DND-41 (cell line): ENCODE measurements at regions not wholly inside any gene's neighbourhood (a gene's known extent, or its start where the extent isn't known, plus 50 kb on each side); places are given as distances from the start of the nearest gene placed in this dataset.

ENCODE experiments used
- ATAC-seq: fragments of 200-7000 bp; cut with Tn5 transposase; 3 replicates; pipeline ENCODE4 v1.9.1; 2021; ENCODE audit warnings: low read depth; ENCODE audit not compliant: insufficient read depth
- DNase-seq: peaks from one replicate; pipeline ENCODE4 v3.0.0-alpha.2; 2020
- H2AFZ ChIP-seq: 2 replicates; pipeline ENCODE4 v1.6.0; 2012; ENCODE audit warnings: low read depth, low read length
- H3K27ac ChIP-seq: 2 replicates; pipeline ENCODE4 v1.5.1; 2012; ENCODE audit warnings: low read length, inconsistent platforms
- H3K27me3 ChIP-seq: fragments of 200-600 bp; sonication (generic); 2 replicates; pipeline ENCODE4 v1.6.0; 2012; ENCODE audit warnings: low read length, mild to moderate bottlenecking, inconsistent platforms; ENCODE audit not compliant: insufficient read depth, poor library complexity
- H3K36me3 ChIP-seq: 2 replicates; pipeline ENCODE4 v1.5.1; 2012; ENCODE audit warnings: low read length, inconsistent platforms; ENCODE audit not compliant: insufficient read depth
- H3K4me1 ChIP-seq: 2 replicates; pipeline ENCODE4 v1.5.1; 2012; ENCODE audit warnings: mild to moderate bottlenecking, low read length; ENCODE audit not compliant: insufficient read depth
- H3K4me2 ChIP-seq: 2 replicates; pipeline ENCODE4 v1.6.0; 2012; ENCODE audit warnings: mild to moderate bottlenecking, moderate library complexity, low read length, inconsistent platforms; ENCODE audit not compliant: insufficient read depth
- H3K4me3 ChIP-seq, 2 experiments: fragments of 200-600 bp in 1 of 2; shearing (Covaris generic) in 1 of 2; 2 replicates each; pipeline ENCODE4 v1.5.1; 2012 to 2016; ENCODE audit warnings: inconsistent platforms in 2 of 2, low read length in 2 of 2, mild to moderate bottlenecking in 2 of 2, low read depth in 1 of 2, moderate library complexity in 1 of 2
- H3K79me2 ChIP-seq: 2 replicates; pipeline ENCODE4 v1.6.0; 2012; ENCODE audit warnings: low read length, inconsistent platforms; ENCODE audit not compliant: insufficient read depth
- H3K9ac ChIP-seq: 2 replicates; pipeline ENCODE4 v1.6.0; 2012; ENCODE audit warnings: low read depth, mild to moderate bottlenecking, inconsistent platforms, low read length, moderate library complexity
- H3K9me3 ChIP-seq: 2 replicates; pipeline ENCODE4 v1.5.1; 2012; ENCODE audit warnings: low read length, moderate library complexity, mild to moderate bottlenecking, inconsistent platforms; ENCODE audit not compliant: insufficient read depth, severe bottlenecking
- H4K20me1 ChIP-seq: 2 replicates; pipeline ENCODE4 v1.6.0; 2012; ENCODE audit warnings: low read length; ENCODE audit not compliant: insufficient read depth
- CTCF ChIP-seq: IDR thresholded peaks from 2 replicates; pipeline ENCODE4 v1.5.1; 2012; ENCODE audit warnings: borderline replicate concordance, low read length, moderate library complexity, mild to moderate bottlenecking; ENCODE audit not compliant: poor library complexity, severe bottlenecking; ENCODE audit errors: extremely low read depth
- EZH2 ChIP-seq: IDR thresholded peaks from 3 replicates; pipeline ENCODE4 v1.6.1; 2012; ENCODE audit warnings: borderline replicate concordance, low read depth, mild to moderate bottlenecking, moderate library complexity, low read length, inconsistent platforms; ENCODE audit not compliant: severe bottlenecking

GRCh38 chr10:64601298-64601697, 1080.1 kb downstream of the REEP3 start:
- H3K27ac ChIP-seq: no peak overlapping the region
- H3K9ac ChIP-seq: no peak overlapping the region
- no peaks in the 10 kb centered on the region for H3K4me1 ChIP-seq
- no peak for ATAC-seq
- no peaks in the 10 kb centered on the region for H3K27me3 ChIP-seq
- H4K20me1 ChIP-seq: no peaks in the 10 kb centered on the region
- no peak overlapping the region for H2AFZ ChIP-seq
- H3K9me3 ChIP-seq: no peaks in the 10 kb centered on the region
- TF ChIP-seq EZH2: no peak
- TF ChIP-seq CTCF: no peak
- H3K4me3 ChIP-seq: no peak overlapping the region
- no peaks in the 10 kb centered on the region for H3K79me2 ChIP-seq
- no peak overlapping the region for H3K4me2 ChIP-seq
- DNase-seq: no peak
- no peaks in the 10 kb centered on the region for H3K36me3 ChIP-seq

- Histone ChIP-seq H3K27ac (no peak overlapping the region), H2AFZ (no peak overlapping the region), H3K4me1 (no peaks in the 10 kb centered on the region), H4K20me1 (no peaks in the 10 kb centered on the region), H3K9me3 (no peaks in the 10 kb centered on the region), H3K27me3 (no peaks in the 10 kb centered on the region), H3K9ac (no peak overlapping the region), H3K79me2 (no peaks in the 10 kb centered on the region), H3K36me3 (no peaks in the 10 kb centered on the region), H3K4me3 (no peak overlapping the region), H3K4me2 (no peak overlapping the region)
- no peak for DNase-seq
- no peak for ATAC-seq
- no peak for TF ChIP-seq CTCF
- no peak for TF ChIP-seq EZH2
Observed at GRCh38 chr10:64617085-64617484, 1095.9 kb downstream of the REEP3 start.

- no peak for DNase-seq
- Histone ChIP-seq H3K9ac (no peak overlapping the region), H3K36me3 (no peaks in the 10 kb centered on the region), H3K27me3 (no peaks in the 10 kb centered on the region), H4K20me1 (no peaks in the 10 kb centered on the region), H3K4me2 (no peak overlapping the region), H3K79me2 (no peaks in the 10 kb centered on the region), H3K4me3 (no peak overlapping the region), H3K27ac (no peak overlapping the region), H3K4me1 (no peaks in the 10 kb centered on the region), H2AFZ (no peak overlapping the region), H3K9me3 (no peaks in the 10 kb centered on the region)
- TF ChIP-seq CTCF: no peak
- no peak for TF ChIP-seq EZH2
- ATAC-seq: no peak
Observed at GRCh38 chr10:64619102-64619501, 1097.9 kb downstream of the REEP3 start.

GRCh38 chr10:64626924-64627323, 1105.7 kb downstream of the REEP3 start:
- no peaks in the 10 kb centered on the region for H3K27me3 ChIP-seq
- no peak overlapping the region for H3K4me3 ChIP-seq
- TF ChIP-seq EZH2 (no peak), CTCF (no peak)
- H3K9me3 ChIP-seq: peaks cover 6% of the 10 kb centered on the region
- no peaks in the 10 kb centered on the region for H3K4me1 ChIP-seq
- H3K9ac ChIP-seq: no peak overlapping the region
- ATAC-seq (no peak), DNase-seq (no peak)
- no peaks in the 10 kb centered on the region for H4K20me1 ChIP-seq
- no peaks in the 10 kb centered on the region for H3K36me3 ChIP-seq
- no peak overlapping the region for H3K27ac ChIP-seq
- H3K79me2 ChIP-seq: no peaks in the 10 kb centered on the region
- no peak overlapping the region for H2AFZ ChIP-seq
- H3K4me2 ChIP-seq: no peak overlapping the region
